HG03039 (cell line): ENCODE measurements at regions not wholly inside any gene's neighbourhood (a gene's known extent, or its start where the extent isn't known, plus 50 kb on each side); places are given as distances from the start of the nearest gene placed in this dataset.

Experiments used
- ATAC-seq: cut with Tn5 transposase; IDR thresholded peaks from one replicate; pipeline ENCODE4 v1.9.1; 2021; ENCODE audit warnings: mild to moderate bottlenecking, moderate library complexity; ENCODE audit not compliant: unreplicated experiment

DNA sequence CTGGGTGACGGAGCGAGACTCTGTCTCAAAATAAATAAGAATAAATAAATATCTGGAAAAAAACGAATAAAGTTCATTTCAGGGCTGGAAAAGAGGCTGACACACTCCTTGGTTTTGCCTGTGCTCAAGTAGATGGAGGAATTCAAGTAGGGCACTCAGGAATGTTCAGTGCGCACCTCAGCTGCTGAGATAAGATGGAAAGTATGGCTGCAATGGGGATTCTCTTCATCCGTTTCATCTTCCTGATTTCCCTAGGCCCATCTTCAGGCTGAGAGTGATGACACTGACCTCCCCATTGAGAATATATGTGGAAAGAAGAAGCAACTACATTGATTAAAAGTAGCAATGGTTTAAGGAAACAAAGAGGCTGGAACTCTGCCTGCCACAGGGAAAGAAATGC lies 130.5 kb upstream of the ZNF644 start:
- ATAC-seq: no peak

- no peak for ATAC-seq
Measured at GRCh38 chr1:91151702-91152101, 129.9 kb upstream of the ZNF644 start.

DNA sequence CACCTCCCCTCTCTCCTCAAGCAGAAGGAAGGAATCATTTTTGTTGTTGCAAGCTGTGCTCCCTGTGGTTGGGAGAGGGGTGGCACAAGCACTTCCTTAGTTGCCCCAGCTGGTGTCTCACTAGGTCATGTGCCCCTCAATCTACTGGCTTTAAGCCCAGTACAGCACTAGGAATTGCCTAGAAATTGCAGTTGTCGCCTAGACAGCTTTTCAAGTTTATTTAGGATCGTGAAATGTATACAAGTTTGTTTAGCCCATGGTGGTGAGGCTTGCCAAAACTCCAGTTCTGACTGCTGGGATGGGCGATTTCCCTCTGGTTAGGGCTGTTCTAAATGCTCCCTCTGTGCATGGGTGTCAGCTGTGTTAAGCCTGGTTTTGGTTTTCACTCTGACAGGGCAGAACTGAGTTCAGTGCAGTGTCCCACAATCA lies 126.8 kb upstream of the ZNF644 start:
- ATAC-seq: no peak

DNA sequence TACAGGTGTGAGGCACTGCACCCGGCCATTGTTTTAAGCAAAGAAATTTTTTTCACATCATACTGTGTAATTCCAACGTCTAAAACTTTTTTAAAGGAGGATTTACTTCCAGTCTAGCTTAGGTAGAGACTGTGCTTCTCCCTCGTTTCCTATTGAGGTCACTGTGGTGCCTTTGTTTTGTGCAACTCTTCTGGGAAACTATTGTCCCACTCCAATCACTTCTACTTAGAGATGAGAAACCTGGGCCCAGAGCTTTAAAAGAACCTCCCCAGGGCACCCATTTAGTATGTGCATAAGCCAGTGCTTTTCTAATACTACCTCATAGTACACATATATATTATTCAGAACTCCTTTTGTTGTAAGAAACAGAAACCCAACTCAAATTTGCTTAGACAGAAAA lies 120.0 kb upstream of the ZNF644 start:
- ATAC-seq: no peak

GRCh38 chr1:91138959-91139358 lies 117.1 kb upstream of the ZNF644 start:
- no peak for ATAC-seq

DNA sequence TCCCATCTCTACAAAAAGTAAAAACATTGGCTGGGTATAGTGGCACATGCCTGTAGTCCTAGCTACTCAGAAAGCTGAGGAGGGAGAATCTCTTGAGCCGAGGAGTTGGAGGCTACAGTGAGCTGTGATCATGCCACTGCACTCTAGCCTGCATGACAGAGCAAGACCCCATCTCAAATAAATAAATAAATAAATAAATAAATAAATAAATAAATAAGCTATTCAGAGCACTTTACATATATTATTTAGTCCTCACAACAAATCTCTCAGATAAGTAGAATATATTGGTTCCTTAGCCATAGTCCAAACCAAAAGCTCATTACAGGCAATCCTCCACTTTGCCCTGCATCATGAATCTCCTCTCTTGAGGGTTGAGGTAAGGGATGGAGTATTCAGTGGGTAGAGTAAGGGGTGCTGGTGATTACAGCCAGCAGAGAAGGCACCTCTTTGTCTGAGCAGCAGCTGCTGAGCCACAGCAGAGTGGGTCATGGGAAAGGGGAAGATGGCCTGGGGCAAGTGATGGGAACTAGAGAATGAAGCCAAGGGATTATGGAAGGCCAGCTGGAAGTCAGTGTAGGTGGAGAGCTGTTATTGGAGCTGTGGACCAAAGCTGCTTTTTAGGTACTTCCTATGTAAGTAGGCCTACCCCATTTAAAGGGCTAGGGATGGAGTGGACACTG lies 115.5 kb upstream of the ZNF644 start:
- no peak for ATAC-seq

DNA sequence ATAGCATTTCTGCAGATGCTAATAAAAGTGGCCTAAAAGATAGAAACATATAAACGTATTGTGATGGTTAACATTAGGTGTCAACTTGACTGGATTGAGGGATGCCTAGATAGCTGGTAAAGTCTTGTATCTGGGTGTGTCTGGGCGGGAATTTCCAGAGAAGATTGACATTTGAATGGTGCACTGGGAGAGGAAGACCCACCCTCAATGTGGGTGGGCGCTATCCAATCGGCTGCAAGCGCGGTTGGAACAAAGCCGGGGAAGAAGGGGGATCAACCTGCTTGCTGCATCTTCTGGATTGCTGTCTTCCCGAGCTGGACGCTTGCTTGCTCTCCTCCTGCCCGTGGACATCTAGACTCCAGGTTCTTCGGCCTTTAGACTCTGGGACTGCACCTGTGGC lies 114.0 kb upstream of the ZNF644 start:
- ATAC-seq: no peak

DNA sequence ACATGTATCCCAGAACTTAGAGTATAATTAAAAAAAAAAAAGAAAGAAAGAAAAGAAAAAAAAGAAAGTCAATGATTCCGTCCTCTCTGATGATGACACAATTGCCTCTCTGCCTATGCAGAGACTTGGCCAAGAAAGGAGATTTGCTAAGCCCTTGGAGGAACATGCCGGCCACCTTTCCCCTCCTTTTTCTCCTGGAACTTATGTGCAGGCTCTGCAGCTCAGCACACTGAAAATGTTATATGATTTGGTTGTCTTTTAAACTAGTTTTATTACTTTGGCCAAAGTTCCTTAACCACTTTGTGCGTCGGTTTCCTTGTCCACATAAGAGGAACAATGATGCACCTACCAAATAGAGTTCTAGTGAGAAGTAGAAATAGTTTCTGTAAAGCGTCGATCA lies 111.4 kb upstream of the ZNF644 start:
- no peak for ATAC-seq

- no peak for ATAC-seq
Measured at GRCh38 chr1:91130256-91130985, 108.6 kb upstream of the ZNF644 start.

- no peak for ATAC-seq
Measured at GRCh38 chr1:91129458-91129857, 107.6 kb upstream of the ZNF644 start.

DNA sequence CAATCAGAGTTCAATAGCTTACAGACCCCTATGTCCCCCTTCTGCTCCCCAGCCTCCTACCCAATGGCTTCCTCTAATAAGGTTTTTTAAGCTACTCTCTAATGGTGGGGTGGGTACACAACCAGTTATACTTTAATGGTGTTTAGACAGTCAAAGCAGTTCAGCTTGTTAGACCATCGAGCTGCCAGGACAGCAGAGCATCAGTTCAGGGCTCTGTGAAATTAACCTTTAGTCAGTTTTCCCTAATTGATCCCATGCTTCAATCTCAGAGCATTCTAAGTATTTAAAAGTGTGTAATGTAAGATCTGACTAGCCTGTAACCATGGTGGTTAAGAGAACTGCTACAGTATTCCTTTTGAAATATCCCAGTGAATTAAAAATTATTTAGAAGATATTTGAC lies 107.2 kb upstream of the ZNF644 start:
- no peak for ATAC-seq

- ATAC-seq: no peak
Measured at GRCh38 chr1:91124989-91125417, 103.2 kb upstream of the ZNF644 start.

GRCh38 chr1:91124290-91124985 lies 102.6 kb upstream of the ZNF644 start:
- ATAC-seq: no peak

- ATAC-seq: no peak
Measured at GRCh38 chr1:91123773-91124172, 101.9 kb upstream of the ZNF644 start.

DNA sequence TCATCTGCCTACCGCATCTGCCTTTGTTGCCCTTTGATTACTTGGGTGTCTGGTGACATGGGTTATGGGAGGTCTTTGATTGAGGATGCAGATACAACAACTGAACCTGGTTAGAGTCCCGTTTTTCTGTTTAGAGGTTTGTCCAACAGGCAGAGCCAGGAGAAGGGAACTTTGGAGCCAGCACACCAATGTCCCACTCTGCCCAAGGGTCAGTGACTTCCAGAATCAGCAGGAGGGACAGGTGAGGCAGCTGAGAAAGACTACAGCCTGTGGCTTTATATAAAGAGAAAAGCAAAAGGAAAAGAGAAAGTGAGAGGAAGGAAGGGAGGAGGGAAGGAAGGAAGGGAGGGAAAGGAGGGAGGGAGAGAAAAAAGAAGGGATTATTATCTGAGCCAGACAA lies 101.5 kb upstream of the ZNF644 start:
- no peak for ATAC-seq

GRCh38 chr1:91122106-91122717 lies 100.4 kb upstream of the ZNF644 start:
- ATAC-seq: no peak

DNA sequence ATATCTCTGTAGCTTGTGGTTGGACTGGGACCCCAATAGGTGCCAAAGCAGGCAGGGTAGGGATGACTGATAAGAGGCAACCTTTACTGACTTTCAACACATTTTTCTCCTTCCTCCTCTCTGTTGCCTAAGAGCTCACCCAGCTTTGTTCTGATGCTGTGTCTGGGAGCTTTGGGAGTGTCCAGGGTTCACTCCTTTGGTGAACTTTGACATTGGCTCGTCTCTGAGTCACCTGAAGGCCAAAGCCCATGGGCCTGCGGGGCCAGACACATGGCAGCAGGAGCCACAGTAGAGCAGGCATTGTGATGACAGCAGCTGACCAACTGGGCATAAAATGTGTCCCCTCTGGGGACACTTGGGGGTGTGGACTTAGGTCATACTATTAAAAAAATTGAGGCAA lies 99.5 kb upstream of the ZNF644 start:
- no peak for ATAC-seq

GRCh38 chr1:91120936-91121335 lies 99.1 kb upstream of the ZNF644 start:
- ATAC-seq: no peak

GRCh38 chr1:91120421-91120820 lies 98.6 kb upstream of the ZNF644 start:
- no peak for ATAC-seq

GRCh38 chr1:91104712-91105111 lies 82.9 kb upstream of the ZNF644 start:
- no peak for ATAC-seq

DNA sequence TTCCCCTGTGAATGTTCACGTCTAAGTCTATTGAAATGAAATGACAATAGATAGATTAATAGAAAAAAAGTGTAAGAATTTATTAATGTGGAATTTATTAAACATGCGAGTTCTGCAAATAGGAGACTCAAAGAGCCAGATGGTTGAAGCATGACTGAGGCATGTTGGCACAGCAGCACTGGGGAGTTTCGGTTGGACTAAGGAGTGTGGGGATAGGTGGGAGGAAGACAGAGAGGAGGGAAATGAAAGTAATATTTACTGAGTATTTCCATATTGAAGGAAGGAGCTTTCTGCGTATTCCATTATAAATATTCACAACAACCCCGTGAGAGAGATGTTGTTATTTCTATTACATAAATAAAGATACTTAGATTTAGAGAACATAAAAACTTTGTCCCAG lies 79.5 kb upstream of the ZNF644 start:
- no peak for ATAC-seq
